ENCODE measurements at regions not wholly inside any gene's neighbourhood (a gene's known extent, or its start where the extent isn't known, plus 50 kb on each side); places are given as distances from the start of the nearest gene placed in this dataset.

- no peak for DNase-seq
- intact Hi-C loops (cut with DNase I): no loop called here
- ATAC-seq (ENCODE audit: poor library complexity): no peak
Measured at GRCh38 chr2:53111406-53111805, 656.2 kb upstream of the CHAC2 start.

GRCh38 chr2:53111004-53111403 is 656.6 kb upstream of the CHAC2 start:
- DNase-seq (no peak), ATAC-seq (ENCODE audit: poor library complexity) (no peak)
- intact Hi-C loops (cut with DNase I): no loop called here

- DNase-seq: no peak
- no peak for ATAC-seq (ENCODE audit: poor library complexity)
- intact Hi-C loops (cut with DNase I): no loop called here
Measured at GRCh38 chr2:53108246-53108645, 659.4 kb upstream of the CHAC2 start.

GRCh38 chr2:53104263-53104662 is 663.3 kb upstream of the CHAC2 start:
- DNase-seq (no peak), ATAC-seq (ENCODE audit: poor library complexity) (no peak)
- intact Hi-C loops (cut with DNase I): no loop called here

GRCh38 chr2:53103679-53104078 is 663.9 kb upstream of the CHAC2 start:
- no peak for ATAC-seq (ENCODE audit: poor library complexity)
- DNase-seq: no peak
- intact Hi-C loops (cut with DNase I): no loop called here

GRCh38 chr2:53098696-53099078 is 668.9 kb upstream of the CHAC2 start:
- intact Hi-C loops (cut with DNase I): no loop called here
- ATAC-seq (ENCODE audit: poor library complexity): no peak

GRCh38 chr2:53096351-53096750 is 671.3 kb upstream of the CHAC2 start:
- intact Hi-C loops (cut with DNase I): no loop called here
- DNase-seq: no peak
- no peak for ATAC-seq (ENCODE audit: poor library complexity)

More at GRCh38 chr2:53098696-53099078, 668.9 kb upstream of the CHAC2 start:
- DNase-seq: no peak

GRCh38 chr2:53095664-53096063 is 671.9 kb upstream of the CHAC2 start:
- ATAC-seq (ENCODE audit: poor library complexity) (no peak), DNase-seq (no peak)
- intact Hi-C loops (cut with DNase I): no loop called here

- DNase-seq (no peak), ATAC-seq (ENCODE audit: poor library complexity) (no peak)
- intact Hi-C loops (cut with DNase I): no loop called here
Measured at GRCh38 chr2:53095227-53095626, 672.4 kb upstream of the CHAC2 start.

GRCh38 chr2:53093355-53093754 is 674.2 kb upstream of the CHAC2 start:
- no peak for DNase-seq
- no peak for ATAC-seq (ENCODE audit: poor library complexity)

GRCh38 chr2:53091183-53091582 is 676.4 kb upstream of the CHAC2 start:
- ATAC-seq (ENCODE audit: poor library complexity) (no peak), DNase-seq (no peak)
- intact Hi-C loops (cut with DNase I): no loop called here

More at GRCh38 chr2:53093355-53093754, 674.2 kb upstream of the CHAC2 start:
- intact Hi-C loops (cut with DNase I): no loop called here

GRCh38 chr2:53087874-53088461 is 679.6 kb upstream of the CHAC2 start:
- ATAC-seq (ENCODE audit: poor library complexity): no peak
- intact Hi-C loops (cut with DNase I): no loop called here
- no peak for DNase-seq

- DNase-seq (no peak), ATAC-seq (ENCODE audit: poor library complexity) (no peak)
- intact Hi-C loops (cut with DNase I): no loop called here
Measured at GRCh38 chr2:53087262-53087873, 680.2 kb upstream of the CHAC2 start.

GRCh38 chr2:53077413-53077812 is 690.2 kb upstream of the CHAC2 start:
- intact Hi-C loops (cut with DNase I): no loop called here
- ATAC-seq (ENCODE audit: poor library complexity) (no peak), DNase-seq (no peak)

GRCh38 chr2:53075760-53076159 is 691.8 kb upstream of the CHAC2 start:
- ATAC-seq (ENCODE audit: poor library complexity) (no peak), DNase-seq (peak; percentile 42)

GRCh38 chr2:53067533-53067932 is 700.1 kb upstream of the CHAC2 start:
- no peak for DNase-seq
- intact Hi-C loops (cut with DNase I): no loop called here

More at GRCh38 chr2:53075760-53076159, 691.8 kb upstream of the CHAC2 start:
- intact Hi-C loops (cut with DNase I): no loop called here

GRCh38 chr2:53067056-53067455 is 700.5 kb upstream of the CHAC2 start:
- intact Hi-C loops (cut with DNase I): no loop called here
- no peak for ATAC-seq (ENCODE audit: poor library complexity)
- DNase-seq: no peak

More at GRCh38 chr2:53067533-53067932, 700.1 kb upstream of the CHAC2 start:
- ATAC-seq (ENCODE audit: poor library complexity): no peak

GRCh38 chr2:53064154-53064553 is 703.5 kb upstream of the CHAC2 start:
- DNase-seq (no peak), ATAC-seq (ENCODE audit: poor library complexity) (no peak)
- intact Hi-C loops (cut with DNase I): no loop called here

- intact Hi-C loops (cut with DNase I): no loop called here
- ATAC-seq (ENCODE audit: poor library complexity) (no peak), DNase-seq (no peak)
Measured at GRCh38 chr2:53058526-53058925, 709.1 kb upstream of the CHAC2 start.

GRCh38 chr2:53053937-53054336 is 713.7 kb upstream of the CHAC2 start:
- intact Hi-C loops (cut with DNase I): no loop called here
- no peak for DNase-seq
- ATAC-seq (ENCODE audit: poor library complexity): no peak

- intact Hi-C loops (cut with DNase I): no loop called here
- ATAC-seq (ENCODE audit: poor library complexity) (no peak), DNase-seq (no peak)
Measured at GRCh38 chr2:53051157-53051556, 716.4 kb upstream of the CHAC2 start.

All from Right ventricle myocardium superior (tissue), 1 donor.